Cardiac muscle cell (in vitro differentiated cells and primary cell): ENCODE measurements at regions not wholly inside any gene's neighbourhood (a gene's known extent, or its start where the extent isn't known, plus 50 kb on each side); places are given as distances from the start of the nearest gene placed in this dataset.
"Not testable (repeated sequence)": the region's sequence is repeated elsewhere in the genome, so short reads cannot be mapped to it uniquely, and the experiment has no call there.

Experiments used
- DNase-seq, 2 donors: peaks; one replicate each; pipeline versions ENCODE4 v3.0.0 to v3.0.0-alpha.2; 2010 to 2017; ENCODE audit warnings: low read depth in 1 of 2, low spot score in 1 of 2
- H3K27ac ChIP-seq: fragments of 200-600 bp; sonication (generic); 2 replicates; pipeline ENCODE4 v1.5.1; 2016
- H3K27me3 ChIP-seq: fragments of 200-600 bp; sonication (generic); 2 replicates; pipeline ENCODE4 v1.6.0; 2016; ENCODE audit warnings: control low read depth
- H3K36me3 ChIP-seq: fragments of 200-600 bp; sonication (generic); 2 replicates; pipeline ENCODE4 v1.5.1; 2016; ENCODE audit warnings: control low read depth
- H3K4me1 ChIP-seq: fragments of 200-600 bp; sonication (generic); 2 replicates; pipeline ENCODE4 v1.8.1; 2017; ENCODE audit warnings: low read depth, mild to moderate bottlenecking, mixed run types
- H3K4me3 ChIP-seq: fragments of 200-600 bp; sonication (generic); 2 replicates; pipeline ENCODE4 v1.5.1; 2016; ENCODE audit warnings: mild to moderate bottlenecking
- H3K9me3 ChIP-seq: fragments of 200-600 bp; sonication (generic); 2 replicates; pipeline ENCODE4 v1.5.1; 2017; ENCODE audit warnings: low read depth, mild to moderate bottlenecking, control low read depth
- CTCF ChIP-seq: IDR thresholded peaks from 2 replicates; pipeline ENCODE4 v1.5.1; 2012; ENCODE audit warnings: low read depth, mild to moderate bottlenecking, low read length

GRCh38 chr1:30571380-30571779 is 152.0 kb downstream of the MATN1 start:
- Histone ChIP-seq H3K27ac (no peak overlapping the region), H3K4me3 (no peak overlapping the region), H3K4me1 (no peaks in the 10 kb centered on the region), H3K36me3 (no peaks in the 10 kb centered on the region), H3K27me3 (no peaks in the 10 kb centered on the region), H3K9me3 (no peaks in the 10 kb centered on the region)
- DNase-seq: peak in 1 of 2 donors; percentile 9
- TF ChIP-seq CTCF: no peak

DNA sequence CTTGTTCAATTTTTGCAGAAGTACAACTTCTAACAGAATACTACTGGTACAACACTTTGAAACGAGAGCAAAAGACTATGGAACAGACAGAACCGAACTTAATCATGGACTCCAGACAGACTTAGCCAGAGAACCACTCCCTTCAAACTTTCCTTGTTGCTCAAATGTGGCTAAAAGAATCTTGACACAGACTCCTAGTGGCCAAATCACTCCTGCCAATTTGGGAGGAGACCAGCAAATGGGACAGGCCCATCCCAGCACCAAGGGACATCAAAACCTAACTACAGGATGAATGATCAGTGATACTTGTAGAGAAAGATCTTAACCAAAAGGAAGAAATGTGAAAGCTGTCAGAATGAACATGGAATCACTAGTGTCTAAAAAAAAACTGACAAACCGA is 154.0 kb downstream of the MATN1 start:
- H3K9me3 ChIP-seq: no peaks in the 10 kb centered on the region
- no peak overlapping the region for H3K4me3 ChIP-seq
- H3K27ac ChIP-seq: no peak overlapping the region
- no peaks in the 10 kb centered on the region for H3K27me3 ChIP-seq
- H3K4me1 ChIP-seq: no peaks in the 10 kb centered on the region
- DNase-seq: no peak
- no peaks in the 10 kb centered on the region for H3K36me3 ChIP-seq
- no peak for TF ChIP-seq CTCF

DNA sequence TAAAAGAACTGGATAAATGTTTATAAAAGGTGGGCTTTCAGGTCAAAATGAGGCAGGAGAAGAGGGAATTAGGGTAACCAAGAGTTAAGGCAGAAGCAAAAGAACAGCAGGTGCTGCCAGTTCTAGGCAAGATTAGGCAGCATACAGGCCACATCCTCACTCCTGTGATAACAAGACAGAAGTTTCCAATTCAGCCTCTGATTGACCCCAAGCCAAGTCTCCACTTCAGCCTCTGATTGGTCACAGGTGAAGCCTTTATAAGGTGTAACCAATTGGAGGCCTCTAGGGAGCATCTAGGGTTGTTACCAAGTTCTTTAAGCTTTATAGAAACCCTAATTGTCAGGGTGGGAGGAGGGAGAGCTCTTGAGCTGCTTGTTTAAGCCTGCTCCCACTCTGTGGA is 160.8 kb downstream of the MATN1 start:
- no peak overlapping the region for H3K27ac ChIP-seq
- no peak overlapping the region for H3K4me3 ChIP-seq
- no peaks in the 10 kb centered on the region for H3K9me3 ChIP-seq
- H3K36me3 ChIP-seq: no peaks in the 10 kb centered on the region
- no peaks in the 10 kb centered on the region for H3K27me3 ChIP-seq
- DNase-seq: no peak
- no peaks in the 10 kb centered on the region for H3K4me1 ChIP-seq
- no peak for TF ChIP-seq CTCF

DNA sequence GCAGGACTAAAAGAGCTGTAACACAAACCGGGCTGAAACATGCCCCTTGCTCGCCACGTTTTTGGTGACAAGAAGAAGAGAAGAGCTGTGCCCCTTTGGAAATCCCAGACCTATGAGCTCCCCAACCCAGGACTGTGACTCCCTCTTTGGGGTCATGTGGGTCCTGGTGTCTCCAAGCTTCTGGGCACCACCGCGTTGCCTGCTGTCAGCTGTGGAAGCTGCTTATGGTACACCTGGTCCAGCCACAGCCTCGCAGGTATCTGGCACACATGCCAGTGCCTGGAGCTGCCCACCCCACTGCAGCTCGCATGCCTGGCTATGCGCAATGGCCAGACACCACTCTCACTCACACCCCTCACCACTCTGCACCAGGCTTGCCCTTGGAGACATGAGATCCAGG is 171.8 kb downstream of the MATN1 start:
- no peak overlapping the region for H3K4me3 ChIP-seq
- H3K4me1 ChIP-seq: no peaks in the 10 kb centered on the region
- H3K27me3 ChIP-seq: no peaks in the 10 kb centered on the region
- H3K36me3 ChIP-seq: no peaks in the 10 kb centered on the region
- H3K9me3 ChIP-seq: no peaks in the 10 kb centered on the region
- no peak for TF ChIP-seq CTCF
- no peak overlapping the region for H3K27ac ChIP-seq
- no peak for DNase-seq

GRCh38 chr1:30550365-30551220 is 172.8 kb downstream of the MATN1 start:
- Histone ChIP-seq H3K27ac (no peak overlapping the region), H3K4me3 (no peak overlapping the region), H3K27me3 (no peaks in the 10 kb centered on the region), H3K9me3 (no peaks in the 10 kb centered on the region), H3K4me1 (no peaks in the 10 kb centered on the region), H3K36me3 (no peaks in the 10 kb centered on the region)
- TF ChIP-seq CTCF: no peak
- no peak for DNase-seq

DNA sequence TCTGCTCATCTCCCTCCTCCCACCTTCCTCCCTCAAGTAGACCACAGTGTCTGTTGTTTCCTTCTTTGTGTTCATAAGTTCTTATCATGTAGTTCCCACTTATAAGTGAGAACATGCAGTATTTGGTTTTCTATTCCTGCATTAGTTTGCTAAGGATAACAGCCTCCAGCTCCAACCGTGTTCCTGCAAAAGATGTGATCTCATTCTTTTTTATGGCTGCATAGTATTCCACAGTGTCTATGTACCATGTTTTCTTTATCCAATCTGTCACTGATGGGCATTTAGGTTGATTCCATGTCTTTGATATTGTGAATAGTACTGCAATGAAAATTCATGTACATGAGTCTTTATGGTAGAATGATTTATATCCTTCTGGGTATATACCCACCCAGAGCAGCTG is 173.5 kb downstream of the MATN1 start:
- not testable (repeated sequence) for H3K9me3 ChIP-seq, H3K27ac ChIP-seq, H3K4me1 ChIP-seq, DNase-seq, H3K4me3 ChIP-seq, H3K36me3 ChIP-seq, H3K27me3 ChIP-seq
